ENCODE measurements at regions not wholly inside any gene's neighbourhood (a gene's known extent, or its start where the extent isn't known, plus 50 kb on each side); places are given as distances from the start of the nearest gene placed in this dataset.

DNA sequence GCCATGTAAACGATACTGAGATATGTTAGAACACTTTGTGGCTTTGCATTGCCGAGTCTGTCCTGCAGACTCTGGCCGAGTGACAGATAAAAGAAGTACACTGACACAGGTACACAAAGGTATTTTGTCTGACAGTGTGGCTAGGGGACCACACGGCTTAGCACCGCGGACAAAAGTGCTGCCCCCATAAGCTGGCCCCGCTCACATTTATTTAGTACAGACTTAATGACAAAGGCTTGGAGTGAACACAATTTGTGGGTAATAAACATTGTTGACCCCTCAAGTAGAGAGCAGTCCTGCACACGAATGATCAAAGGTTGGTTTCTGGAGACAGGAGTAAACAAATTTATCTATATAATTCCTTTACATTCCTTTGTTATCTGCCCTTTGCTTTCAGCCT is 976.8 kb downstream of the TRAM1L1 start:
- TF ChIP-seq, protein P1, sequence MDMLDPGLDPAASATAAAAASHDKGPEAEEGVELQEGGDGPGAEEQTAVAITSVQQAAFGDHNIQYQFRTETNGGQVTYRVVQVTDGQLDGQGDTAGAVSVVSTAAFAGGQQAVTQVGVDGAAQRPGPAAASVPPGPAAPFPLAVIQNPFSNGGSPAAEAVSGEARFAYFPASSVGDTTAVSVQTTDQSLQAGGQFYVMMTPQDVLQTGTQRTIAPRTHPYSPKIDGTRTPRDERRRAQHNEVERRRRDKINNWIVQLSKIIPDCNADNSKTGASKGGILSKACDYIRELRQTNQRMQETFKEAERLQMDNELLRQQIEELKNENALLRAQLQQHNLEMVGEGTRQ (IDR thresholded peaks at IDR 0.05; ENCODE audit: low read depth, low read length): no peak
- TF ChIP-seq, protein P2, sequence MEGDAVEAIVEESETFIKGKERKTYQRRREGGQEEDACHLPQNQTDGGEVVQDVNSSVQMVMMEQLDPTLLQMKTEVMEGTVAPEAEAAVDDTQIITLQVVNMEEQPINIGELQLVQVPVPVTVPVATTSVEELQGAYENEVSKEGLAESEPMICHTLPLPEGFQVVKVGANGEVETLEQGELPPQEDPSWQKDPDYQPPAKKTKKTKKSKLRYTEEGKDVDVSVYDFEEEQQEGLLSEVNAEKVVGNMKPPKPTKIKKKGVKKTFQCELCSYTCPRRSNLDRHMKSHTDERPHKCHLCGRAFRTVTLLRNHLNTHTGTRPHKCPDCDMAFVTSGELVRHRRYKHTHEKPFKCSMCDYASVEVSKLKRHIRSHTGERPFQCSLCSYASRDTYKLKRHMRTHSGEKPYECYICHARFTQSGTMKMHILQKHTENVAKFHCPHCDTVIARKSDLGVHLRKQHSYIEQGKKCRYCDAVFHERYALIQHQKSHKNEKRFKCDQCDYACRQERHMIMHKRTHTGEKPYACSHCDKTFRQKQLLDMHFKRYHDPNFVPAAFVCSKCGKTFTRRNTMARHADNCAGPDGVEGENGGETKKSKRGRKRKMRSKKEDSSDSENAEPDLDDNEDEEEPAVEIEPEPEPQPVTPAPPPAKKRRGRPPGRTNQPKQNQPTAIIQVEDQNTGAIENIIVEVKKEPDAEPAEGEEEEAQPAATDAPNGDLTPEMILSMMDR (conservative IDR thresholded peaks at IDR 0.05; ENCODE audit: low read depth, low read length): no peak
- no peak for TF ChIP-seq POLR2A (IDR thresholded peaks at IDR 0.05; ENCODE audit: low read depth, low read length)
- no peak for TF ChIP-seq RAD21 (IDR thresholded peaks at IDR 0.05; ENCODE audit: low read length)
- TF ChIP-seq RCOR1 (IDR thresholded peaks at IDR 0.05; ENCODE audit: insufficient replicate concordance, low read length): no peak
- TF ChIP-seq SMC3 (IDR thresholded peaks at IDR 0.05; ENCODE audit: low read depth, low read length): no peak
- TF ChIP-seq RFX5 (IDR thresholded peaks at IDR 0.05; ENCODE audit: low read depth, low read length): no peak
- TF ChIP-seq CEBPB (IDR thresholded peaks at IDR 0.05; ENCODE audit: low read depth, low read length): no peak
- no peak for TF ChIP-seq BHLHE40 (IDR thresholded peaks at IDR 0.05; ENCODE audit: low read depth, low read length)
- TF ChIP-seq CHD1 (IDR thresholded peaks at IDR 0.05; ENCODE audit: low read depth, low read length): no peak
- no peak for TF ChIP-seq FOS (IDR thresholded peaks at IDR 0.05; ENCODE audit: low read depth, low read length)
- no peak for TF ChIP-seq ELK1 (IDR thresholded peaks at IDR 0.05; ENCODE audit: borderline replicate concordance, low read depth, low read length)
- TF ChIP-seq MAFK (IDR thresholded peaks at IDR 0.05; ENCODE audit: low read depth, low read length): no peak
- TF ChIP-seq MXI1 (IDR thresholded peaks at IDR 0.05; ENCODE audit: borderline replicate concordance, low read depth, low read length): no peak

All from IMR-90 (cell line).